ENCODE measurements at regions not wholly inside any gene's neighbourhood (a gene's known extent, or its start where the extent isn't known, plus 50 kb on each side); places are given as distances from the start of the nearest gene placed in this dataset.
"Not testable (repeated sequence)": the region's sequence is repeated elsewhere in the genome, so short reads cannot be mapped to it uniquely, and the experiment has no call there.

- no peak for DNase-seq (ENCODE audit: extremely low spot score)
- ChIA-PET CTCF (interaction anchor here (0.9 to 1.8 kb wide), 3 partner anchors 9 to 19 kb away, joined by 3 to 6 read pairs (median 3); no protein-coding TSS in a partner anchor), POLR2A (no interaction called here)
- TF ChIP-seq, protein P1, sequence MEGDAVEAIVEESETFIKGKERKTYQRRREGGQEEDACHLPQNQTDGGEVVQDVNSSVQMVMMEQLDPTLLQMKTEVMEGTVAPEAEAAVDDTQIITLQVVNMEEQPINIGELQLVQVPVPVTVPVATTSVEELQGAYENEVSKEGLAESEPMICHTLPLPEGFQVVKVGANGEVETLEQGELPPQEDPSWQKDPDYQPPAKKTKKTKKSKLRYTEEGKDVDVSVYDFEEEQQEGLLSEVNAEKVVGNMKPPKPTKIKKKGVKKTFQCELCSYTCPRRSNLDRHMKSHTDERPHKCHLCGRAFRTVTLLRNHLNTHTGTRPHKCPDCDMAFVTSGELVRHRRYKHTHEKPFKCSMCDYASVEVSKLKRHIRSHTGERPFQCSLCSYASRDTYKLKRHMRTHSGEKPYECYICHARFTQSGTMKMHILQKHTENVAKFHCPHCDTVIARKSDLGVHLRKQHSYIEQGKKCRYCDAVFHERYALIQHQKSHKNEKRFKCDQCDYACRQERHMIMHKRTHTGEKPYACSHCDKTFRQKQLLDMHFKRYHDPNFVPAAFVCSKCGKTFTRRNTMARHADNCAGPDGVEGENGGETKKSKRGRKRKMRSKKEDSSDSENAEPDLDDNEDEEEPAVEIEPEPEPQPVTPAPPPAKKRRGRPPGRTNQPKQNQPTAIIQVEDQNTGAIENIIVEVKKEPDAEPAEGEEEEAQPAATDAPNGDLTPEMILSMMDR (IDR thresholded peaks at IDR 0.05; ENCODE audit: control extremely low read depth, extremely low read depth, low read depth, missing control alignments) = no peak
Measured at GRCh38 chr21:33998402-33998801, 75.0 kb upstream of the MRPS6 start.

DNA sequence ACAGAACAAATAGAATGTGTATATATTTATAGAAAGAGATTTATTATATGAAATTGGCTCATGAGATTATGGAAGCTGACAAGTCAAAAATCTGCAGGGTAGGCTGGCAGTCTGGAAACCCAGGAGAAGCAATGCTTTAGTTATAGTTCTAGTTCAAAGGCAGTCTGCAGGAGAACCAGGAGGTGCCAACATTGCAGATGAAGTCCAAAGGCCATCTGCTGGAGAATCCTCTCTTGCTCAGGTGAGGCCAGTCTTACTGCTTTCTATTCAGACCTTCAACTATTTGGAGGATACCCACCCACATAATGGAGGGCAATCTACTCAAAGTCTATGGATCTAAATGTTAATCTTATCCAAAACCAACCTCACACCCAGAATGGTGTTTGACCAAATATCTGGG is 75.9 kb upstream of the MRPS6 start:
- ChIA-PET CTCF (interaction anchor here (1.2 to 1.8 kb wide), 3 partner anchors 8 to 26 kb away, joined by 3 to 6 read pairs (median 3); no protein-coding TSS in a partner anchor), POLR2A (no interaction called here)
- DNase-seq (ENCODE audit: extremely low spot score) = no peak
- TF ChIP-seq, protein P1 (IDR thresholded peaks at IDR 0.05; ENCODE audit: control extremely low read depth, extremely low read depth, low read depth, missing control alignments) = no peak

DNA sequence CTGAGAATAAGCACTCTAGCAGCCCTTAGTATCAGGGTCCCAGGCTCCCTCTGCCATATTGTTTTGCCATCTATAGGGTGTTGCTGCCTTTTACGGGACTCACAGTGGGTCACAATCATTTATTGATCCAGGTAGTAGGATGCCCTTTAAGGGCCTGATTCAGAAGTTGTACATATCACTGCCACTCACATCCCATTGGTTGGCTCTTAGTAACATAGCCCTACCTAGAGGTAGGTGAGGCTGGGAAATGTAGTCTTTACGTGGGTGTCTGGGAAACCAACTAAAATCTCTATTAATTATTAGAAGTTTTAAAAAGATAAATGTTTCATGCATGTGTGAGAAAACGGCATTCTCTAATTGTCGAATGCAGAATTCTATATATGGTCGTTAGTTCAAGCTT is 78.8 kb upstream of the ATP5PO start:
- CTCF ChIA-PET = no interaction called here
- TF ChIP-seq, protein P1 (IDR thresholded peaks at IDR 0.05; ENCODE audit: control extremely low read depth, extremely low read depth, low read depth, missing control alignments) = no peak
- POLR2A ChIA-PET = no interaction called here
- DNase-seq (ENCODE audit: extremely low spot score) = no peak

- TF ChIP-seq, protein P1 (IDR thresholded peaks at IDR 0.05; ENCODE audit: control extremely low read depth, extremely low read depth, low read depth, missing control alignments) = no peak
- CTCF ChIA-PET = no interaction called here
- no peak for DNase-seq (ENCODE audit: extremely low spot score)
- POLR2A ChIA-PET = no interaction called here
Measured at GRCh38 chr21:33993286-33994231, 78.0 kb upstream of the ATP5PO start.

GRCh38 chr21:33992412-33992811 is 76.8 kb upstream of the ATP5PO start:
- CTCF ChIA-PET; DNase-seq (ENCODE audit: extremely low spot score); POLR2A ChIA-PET: not testable (repeated sequence)

DNA sequence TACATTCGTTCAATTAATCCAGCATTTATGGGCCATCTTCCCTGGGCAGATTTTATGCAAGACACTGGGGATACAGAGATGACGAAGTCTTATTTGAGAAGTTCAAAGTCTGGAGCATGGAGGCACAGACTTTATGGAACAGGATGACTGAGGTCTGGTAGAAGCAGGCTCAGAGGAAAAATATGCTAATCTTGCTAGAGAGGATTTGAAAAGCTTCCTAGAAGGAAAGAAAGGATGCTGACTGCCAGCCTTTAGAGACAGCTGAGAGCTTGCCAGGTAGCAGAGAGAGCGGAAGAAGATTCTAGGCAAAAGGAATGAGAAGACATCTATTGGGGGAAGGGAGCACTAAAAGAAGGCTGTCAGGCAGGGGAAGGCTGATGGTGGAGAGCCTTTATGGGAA is 75.5 kb upstream of the ATP5PO start:
- POLR2A ChIA-PET = no interaction called here
- TF ChIP-seq, protein P1 (IDR thresholded peaks at IDR 0.05; ENCODE audit: control extremely low read depth, extremely low read depth, low read depth, missing control alignments) = no peak
- no peak for DNase-seq (ENCODE audit: extremely low spot score)
- CTCF ChIA-PET = interaction anchor here (1.2 kb wide), 1 partner anchor 22 kb away, joined by 3 read pairs; no protein-coding TSS in a partner anchor

GRCh38 chr21:33989440-33989839 is 73.8 kb upstream of the ATP5PO start:
- no peak for DNase-seq (ENCODE audit: extremely low spot score)
- ChIA-PET POLR2A (interaction anchor here (1.0 kb wide), 1 partner anchor 16 kb away, joined by 6 read pairs; no protein-coding TSS in a partner anchor), CTCF (interaction anchor here (0.8 to 1.6 kb wide), 4 partner anchors 9 to 65 kb away, joined by 3 to 5 read pairs (median 3); no protein-coding TSS in a partner anchor)
- TF ChIP-seq, protein P1 (IDR thresholded peaks at IDR 0.05; ENCODE audit: control extremely low read depth, extremely low read depth, low read depth, missing control alignments) = no peak
